HepG2 (cell line): ENCODE measurements at regions not wholly inside any gene's neighbourhood (a gene's known extent, or its start where the extent isn't known, plus 50 kb on each side); places are given as distances from the start of the nearest gene placed in this dataset.

Experiments used
- ATAC-seq: fragments of 200-7000 bp; cut with Tn5 transposase; 3 replicates; pipeline ENCODE4 v1.9.1; 2020; ENCODE audit warnings: mild to moderate bottlenecking, moderate library complexity
- BruUV-seq: library from RNA; stranded (reverse); fragments of 400-500 nt; replicated peaks from 2 replicates; lab custom pipeline; 2021; lab: Mats Ljungman, UMichigan
- CTCF ChIA-PET: fragments of 300-600 bp; formaldehyde crosslinking; extraction: SDS; loops from one replicate; lab custom pipeline; 2021; ENCODE audit warnings: low total read pairs, inconsistent platforms, low intra/inter-chr PET ratio; lab: Yijun Ruan, JAX
- POLR2A ChIA-PET: fragments of 350-600 bp; sonication (Branson Sonifier 250); formaldehyde crosslinking; loops from one replicate; lab custom pipeline; 2020; ENCODE audit warnings: antibody characterized with exemption, inconsistent platforms; lab: Yijun Ruan, JAX
- DNase-seq: peaks from one replicate; pipeline ENCODE4 v3.0.0-alpha.2; 2015; ENCODE audit warnings: low spot score
- FAIRE-seq: peaks from 3 replicates; lab custom pipeline; 2011; peaks lifted over from hg19 to GRCh38; lab: Jason Lieb, UNC
- H2AFZ ChIP-seq: one replicate; pipeline ENCODE4 v1.6.1; 2011; ENCODE audit warnings: low read length, inconsistent platforms
- H3K27ac ChIP-seq: fragments of 300-600 bp; 3 replicates; pipeline ENCODE4 v1.8.0; 2011; ENCODE audit warnings: mixed run types, mild to moderate bottlenecking, mixed read lengths, low read length, inconsistent platforms; ENCODE audit not compliant: insufficient read depth; ENCODE audit errors: extremely low read length
- H3K27me3 ChIP-seq, 2 experiments: fragments of 200-600 bp in 1 of 2; 2 replicates in 1 of 2; 3 replicates in 1 of 2; pipeline versions ENCODE4 v1.6.0 to v1.8.0; 2011; ENCODE audit warnings: low read length in 2 of 2, mild to moderate bottlenecking in 2 of 2, moderate library complexity in 2 of 2, inconsistent platforms in 1 of 2; ENCODE audit not compliant: insufficient read depth in 2 of 2, control insufficient read depth in 1 of 2
- H3K36me3 ChIP-seq, 2 experiments: fragments of 200-600 bp in 1 of 2; replicated peaks in 1 of 2; 2 replicates in 1 of 2; 3 replicates in 1 of 2; pipeline versions ENCODE4 v1.5.1 to v1.8.0; 2011; ENCODE audit warnings: low read length in 2 of 2, inconsistent platforms in 1 of 2; ENCODE audit not compliant: insufficient read depth in 2 of 2, control insufficient read depth in 1 of 2
- H3K4me1 ChIP-seq: 2 replicates; pipeline ENCODE4 v1.5.1; 2012; ENCODE audit warnings: low read length, inconsistent platforms; ENCODE audit not compliant: insufficient read depth
- H3K4me2 ChIP-seq: 2 replicates; pipeline ENCODE4 v1.6.0; 2011; ENCODE audit warnings: low read depth, low read length, inconsistent platforms
- H3K4me3 ChIP-seq, 3 experiments: fragments of 200-600 bp in 1 of 3; sonication (generic), shearing (Covaris generic) in 1 of 3; replicated peaks in 1 of 3; 2 replicates each; pipeline ENCODE4 v1.5.1; 2011 to 2016; ENCODE audit warnings: low read length in 3 of 3, inconsistent platforms in 2 of 3, low read depth in 2 of 3, mild to moderate bottlenecking in 2 of 3, control low read depth in 1 of 3, mixed read lengths in 1 of 3; ENCODE audit not compliant: insufficient read depth in 1 of 3
- H3K79me2 ChIP-seq: one replicate; pipeline ENCODE4 v1.6.1; 2011; ENCODE audit warnings: low read length, inconsistent platforms; ENCODE audit not compliant: insufficient read depth
- H3K9ac ChIP-seq: 2 replicates; pipeline ENCODE4 v1.6.0; 2011; ENCODE audit warnings: mild to moderate bottlenecking, low read depth, low read length, inconsistent platforms; ENCODE audit not compliant: insufficient read depth
- H3K9me3 ChIP-seq: 2 replicates; pipeline ENCODE4 v1.5.1; 2012; ENCODE audit warnings: mild to moderate bottlenecking, low read length
- H4K20me1 ChIP-seq: 2 replicates; pipeline ENCODE4 v1.6.0; 2011; ENCODE audit warnings: inconsistent platforms, mild to moderate bottlenecking, low read length, moderate library complexity; ENCODE audit not compliant: insufficient read depth
- ARID5B ChIP-seq: IDR thresholded peaks from 2 replicates; pipeline ENCODE4 v1.4.0; 2020; ENCODE audit warnings: mild to moderate bottlenecking, missing genetic modification reagents
- CBX1 ChIP-seq: IDR thresholded peaks from one replicate; pipeline ENCODE4 v1.6.1; 2016; ENCODE audit warnings: antibody characterized with exemption, low read depth
- CTCF ChIP-seq: sonication (generic); formaldehyde crosslinking; IDR thresholded peaks from 2 replicates; pipeline ENCODE4 v1.5.0; 2020; ENCODE audit warnings: mild to moderate bottlenecking, missing genetic modification reagents, moderate library complexity
- FOSL2 ChIP-seq: sonication (generic); formaldehyde crosslinking; IDR thresholded peaks from 2 replicates; pipeline ENCODE4 v1.4.0; 2020; ENCODE audit warnings: missing genetic modification reagents
- FOXA1 ChIP-seq, 2 experiments: fragments of 450-650 bp in 1 of 2; sonication (generic) in 1 of 2; formaldehyde crosslinking in 1 of 2; IDR thresholded peaks; 2 replicates each; pipeline versions ENCODE4 v1.4.0 to v1.6.1; 2016 to 2020; ENCODE audit warnings: missing genetic modification reagents in 1 of 2
- FOXO4 ChIP-seq: sonication (generic); formaldehyde crosslinking; conservative IDR thresholded peaks from 2 replicates; pipeline ENCODE4 v1.8.1; 2023; ENCODE audit warnings: missing genetic modification reagents
- MIXL1 ChIP-seq: IDR thresholded peaks from 2 replicates; pipeline ENCODE4 v1.6.1; 2016
- MZF1 ChIP-seq: sonication (generic); formaldehyde crosslinking; IDR thresholded peaks from 2 replicates; pipeline ENCODE4 v1.8.1; 2023; ENCODE audit warnings: mild to moderate bottlenecking, missing genetic modification reagents, borderline replicate concordance
- NCOA5 ChIP-seq: sonication (generic); formaldehyde crosslinking; IDR thresholded peaks from 2 replicates; pipeline ENCODE4 v1.4.0; 2020; ENCODE audit warnings: missing genetic modification reagents
- NR2F2 ChIP-seq: IDR thresholded peaks from 2 replicates; pipeline ENCODE4 v1.6.1; 2012; ENCODE audit warnings: low read depth, inconsistent platforms, borderline replicate concordance
- RAD21 ChIP-seq: fragments of 450-650 bp; formaldehyde crosslinking; IDR thresholded peaks from 2 replicates; pipeline ENCODE4 v1.5.0; 2020; ENCODE audit warnings: mild to moderate bottlenecking
- SMC3 ChIP-seq: IDR thresholded peaks from 2 replicates; pipeline ENCODE4 v1.6.1; 2011; ENCODE audit warnings: low read length, improper control_type of control experiment
- STAG1 ChIP-seq: sonication (generic); formaldehyde crosslinking; IDR thresholded peaks from 2 replicates; pipeline ENCODE4 v1.4.0; 2020; ENCODE audit warnings: missing genetic modification reagents
- TEAD3 ChIP-seq: optimal IDR thresholded peaks from 2 replicates; pipeline ENCODE3; 2016; ENCODE audit warnings: borderline replicate concordance
- THAP11 ChIP-seq: IDR thresholded peaks from 2 replicates; pipeline ENCODE4 v1.6.1; 2016; ENCODE audit warnings: missing biosample characterization, missing genetic modification reagents
- ZBTB25 ChIP-seq: IDR thresholded peaks from 2 replicates; pipeline ENCODE4 v1.6.1; 2018; ENCODE audit warnings: missing genetic modification reagents
- ZNF205 ChIP-seq: IDR thresholded peaks from 2 replicates; pipeline ENCODE4 v1.6.1; 2018; ENCODE audit warnings: missing biosample characterization, missing genetic modification reagents
- ZNF567 ChIP-seq: sonication (generic); formaldehyde crosslinking; IDR thresholded peaks from 2 replicates; pipeline ENCODE4 v1.8.1; 2023; ENCODE audit warnings: mild to moderate bottlenecking, missing genetic modification reagents, borderline replicate concordance
- WGBS: methylation state at CpG from one replicate; pipeline ENCODE4 v1.1.6; 2017; ENCODE audit warnings: low lambda C conversion rate; 5-methylcytosine and 5-hydroxymethylcytosine counted together
- in situ Hi-C: cut with HindIII; loops from 2 replicates; pipeline ENCODE4 v1.10.0; 2017; ENCODE audit warnings: low pct_unique_long_range_greater_than_20kb; ENCODE audit not compliant: extremely low pct_ligation_motif_present
- intact Hi-C: fragments of 100-400 bp; cut with micrococcal nuclease; formaldehyde crosslinking; loops from one replicate; pipeline ENCODE4 v1.10.0; 2022; ENCODE audit not compliant: unreplicated experiment

GRCh38 chr18:22563164-22563583 lies 145.5 kb upstream of the CTAGE1 start:
- peaks cover 17% of the 10 kb centered on the region for H3K4me1 ChIP-seq
- no peaks in the 10 kb centered on the region for H4K20me1 ChIP-seq
- H3K79me2 ChIP-seq = no peaks in the 10 kb centered on the region
- POLR2A ChIA-PET = no interaction called here
- no peak overlapping the region for H3K9ac ChIP-seq
- ATAC-seq = peak; percentile 79
- H3K36me3 ChIP-seq = no peaks in the 10 kb centered on the region
- no peak overlapping the region for H2AFZ ChIP-seq
- in situ Hi-C loops (loop anchor here (5.0 to 10.0 kb wide), 2 partner anchors 188 to 651 kb away; no protein-coding TSS in a partner anchor), intact Hi-C loops (loop anchor here (1.0 to 10.0 kb wide), 7 partner anchors 71 to 666 kb away; partner anchors contain the start of gene GATA6)
- H3K4me3 ChIP-seq = no peak overlapping the region
- no peak overlapping the region for H3K4me2 ChIP-seq
- CTCF ChIA-PET = interaction anchor here (0.6 to 2.2 kb wide), 3 partner anchors 184 to 665 kb away, joined by 3 to 24 read pairs (median 14); no protein-coding TSS in a partner anchor
- H3K27ac ChIP-seq = no peak overlapping the region
- no peaks in the 10 kb centered on the region for H3K9me3 ChIP-seq
- BruUV-seq = no TSS peak
- peak; percentile 83 for FAIRE-seq
- TF ChIP-seq ZNF567 (CRISPR knock-in tag) (no peak), CBX1 (no peak), NCOA5 (CRISPR knock-in tag) (no peak), CTCF (CRISPR knock-in tag) (peak; percentile 88), STAG1 (peak; percentile 98), TEAD3 (CRISPR knock-in tag) (peak; percentile 89), ARID5B (CRISPR knock-in tag) (peak; percentile 42), MIXL1 (CRISPR knock-in tag) (0 out of 2 replicates have a peak, but pooled peaks have one; percentile 33), FOXA1 (IDR thresholded peaks at IDR 0.05) (no peak), FOXA1 (CRISPR knock-in tag; IDR thresholded peaks at IDR 0.05) (peak; percentile 57), FOXO4 (CRISPR knock-in tag) (no peak), SMC3 (peak; percentile 94), NR2F2 (no peak), FOSL2 (CRISPR knock-in tag) (0 out of 2 replicates have a peak, but pooled peaks have one; percentile 19), RAD21 (peak; percentile 73), THAP11 (CRISPR knock-in tag) (0 out of 2 replicates have a peak, but pooled peaks have one; percentile 28), MZF1 (CRISPR knock-in tag) (no peak), ZNF205 (0 out of 2 replicates have a peak, but pooled peaks have one; percentile 43), ZBTB25 (peak; percentile 61; the same call in 1 of the 2 replicates)
- DNase-seq = peak; percentile 62
- WGBS = 2% methylated on average over 6 of the region's 6 CpGs
- peaks cover 2 to 11% of the 10 kb centered on the region in 2 experiments; a peak in 4 of 5 replicates for H3K27me3 ChIP-seq
